Central memory CD8-positive, alpha-beta T cell (primary cell): ENCODE measurements at regions not wholly inside any gene's neighbourhood (a gene's known extent, or its start where the extent isn't known, plus 50 kb on each side); places are given as distances from the start of the nearest gene placed in this dataset.

Experiments
- ATAC-seq: fragments of 150-1000 bp; cut with Tn5 transposase; replicated peaks from 2 replicates; pipeline ENCODE4 v1.10.0; 2022; ENCODE audit warnings: mild to moderate bottlenecking, moderate FRiP score, moderate number of reproducible peaks; ENCODE audit not compliant: poor library complexity, severe bottlenecking; ENCODE audit errors: extremely low read depth
- DNase-seq, 2 donors: peaks; one replicate each; pipeline ENCODE4 v3.0.0; 2021; ENCODE audit warnings: low spot score in 2 of 2
- H3K27ac Mint-ChIP-seq: one replicate; pipeline ENCODE4 v1.8.0; 2022; ENCODE audit warnings: low read depth, mild to moderate bottlenecking, moderate library complexity, mixed read lengths
- H3K27me3 Mint-ChIP-seq: one replicate; pipeline ENCODE4 v1.8.0; 2022; ENCODE audit warnings: mixed read lengths
- H3K36me3 Mint-ChIP-seq: one replicate; pipeline ENCODE4 v1.8.0; 2022; ENCODE audit warnings: mild to moderate bottlenecking, moderate library complexity, mixed read lengths; ENCODE audit not compliant: insufficient read depth
- H3K4me1 Mint-ChIP-seq: one replicate; pipeline ENCODE4 v1.8.0; 2022; ENCODE audit warnings: mixed read lengths
- H3K4me3 Mint-ChIP-seq: one replicate; pipeline ENCODE4 v1.8.0; 2022; ENCODE audit warnings: mild to moderate bottlenecking, moderate library complexity, mixed read lengths
- H3K9me3 Mint-ChIP-seq: one replicate; pipeline ENCODE4 v1.8.0; 2022; ENCODE audit warnings: mixed read lengths

GRCh38 chr16:9597967-9598730 lies 506.7 kb downstream of the HAPSTR1 start:
- no peaks in the 10 kb centered on the region for H3K27me3 Mint-ChIP-seq
- H3K36me3 Mint-ChIP-seq: no peaks in the 10 kb centered on the region

GRCh38 chr16:9598731-9599083 lies 507.3 kb downstream of the HAPSTR1 start:
- no peak for ATAC-seq
- Mint-ChIP-seq H3K4me1 (no peaks in the 10 kb centered on the region), H3K4me3 (no peak overlapping the region), H3K9me3 (peaks cover 4% of the 10 kb centered on the region), H3K36me3 (no peaks in the 10 kb centered on the region), H3K27me3 (no peaks in the 10 kb centered on the region), H3K27ac (no peak overlapping the region)
- DNase-seq: no peak

More at GRCh38 chr16:9597967-9598730, 506.7 kb downstream of the HAPSTR1 start:
- Mint-ChIP-seq H3K4me1 (no peaks in the 10 kb centered on the region), H3K27ac (no peak overlapping the region), H3K4me3 (no peak overlapping the region), H3K9me3 (peaks cover 4% of the 10 kb centered on the region)
- ATAC-seq (no peak), DNase-seq (no peak)

GRCh38 chr16:9599415-9600120 lies 508.1 kb downstream of the HAPSTR1 start:
- Mint-ChIP-seq H3K9me3 (peaks cover 4% of the 10 kb centered on the region), H3K4me1 (no peaks in the 10 kb centered on the region), H3K4me3 (no peak overlapping the region), H3K27me3 (no peaks in the 10 kb centered on the region), H3K27ac (no peak overlapping the region), H3K36me3 (no peaks in the 10 kb centered on the region)
- no peak for ATAC-seq
- no peak for DNase-seq

GRCh38 chr16:9602189-9602588 lies 510.7 kb downstream of the HAPSTR1 start:
- H3K4me3 Mint-ChIP-seq: no peak overlapping the region
- H3K27ac Mint-ChIP-seq: no peak overlapping the region
- H3K27me3 Mint-ChIP-seq: no peaks in the 10 kb centered on the region
- no peaks in the 10 kb centered on the region for H3K4me1 Mint-ChIP-seq
- no peaks in the 10 kb centered on the region for H3K9me3 Mint-ChIP-seq
- no peaks in the 10 kb centered on the region for H3K36me3 Mint-ChIP-seq
- no peak for DNase-seq
- no peak for ATAC-seq

GRCh38 chr16:9603316-9603715 lies 511.9 kb downstream of the HAPSTR1 start:
- H3K36me3 Mint-ChIP-seq: no peaks in the 10 kb centered on the region
- H3K4me1 Mint-ChIP-seq: no peaks in the 10 kb centered on the region
- H3K9me3 Mint-ChIP-seq: peaks cover 5% of the 10 kb centered on the region
- H3K27me3 Mint-ChIP-seq: no peaks in the 10 kb centered on the region
- H3K4me3 Mint-ChIP-seq: no peak overlapping the region
- DNase-seq (no peak), ATAC-seq (no peak)
- no peak overlapping the region for H3K27ac Mint-ChIP-seq

GRCh38 chr16:9607515-9608230 lies 516.2 kb downstream of the HAPSTR1 start:
- no peak overlapping the region for H3K4me3 Mint-ChIP-seq
- peaks cover 5% of the 10 kb centered on the region for H3K9me3 Mint-ChIP-seq
- no peak overlapping the region for H3K27ac Mint-ChIP-seq
- H3K4me1 Mint-ChIP-seq: no peaks in the 10 kb centered on the region
- H3K36me3 Mint-ChIP-seq: no peaks in the 10 kb centered on the region
- no peaks in the 10 kb centered on the region for H3K27me3 Mint-ChIP-seq
- no peak for ATAC-seq
- no peak for DNase-seq

GRCh38 chr16:9610727-9611126 lies 519.3 kb downstream of the HAPSTR1 start:
- H3K27ac Mint-ChIP-seq: no peak overlapping the region
- H3K9me3 Mint-ChIP-seq: peaks cover 5% of the 10 kb centered on the region
- DNase-seq (no peak), ATAC-seq (no peak)
- H3K36me3 Mint-ChIP-seq: no peaks in the 10 kb centered on the region
- no peak overlapping the region for H3K4me3 Mint-ChIP-seq
- no peaks in the 10 kb centered on the region for H3K4me1 Mint-ChIP-seq
- H3K27me3 Mint-ChIP-seq: no peaks in the 10 kb centered on the region

- no peak for ATAC-seq
- Mint-ChIP-seq H3K36me3 (no peaks in the 10 kb centered on the region), H3K4me3 (no peak overlapping the region), H3K27me3 (no peaks in the 10 kb centered on the region), H3K4me1 (no peaks in the 10 kb centered on the region), H3K27ac (no peak overlapping the region), H3K9me3 (peaks cover 13% of the 10 kb centered on the region)
- DNase-seq: no peak
These were observed 520.8 kb downstream of the HAPSTR1 start for GRCh38 chr16:9612267-9612666.

GRCh38 chr16:9614389-9614788 lies 522.9 kb downstream of the HAPSTR1 start:
- ATAC-seq (no peak), DNase-seq (no peak)
- peaks cover 17% of the 10 kb centered on the region for H3K9me3 Mint-ChIP-seq
- H3K4me1 Mint-ChIP-seq: no peaks in the 10 kb centered on the region
- H3K27ac Mint-ChIP-seq: no peak overlapping the region
- no peak overlapping the region for H3K4me3 Mint-ChIP-seq
- H3K27me3 Mint-ChIP-seq: no peaks in the 10 kb centered on the region
- H3K36me3 Mint-ChIP-seq: no peaks in the 10 kb centered on the region

- H3K36me3 Mint-ChIP-seq: no peaks in the 10 kb centered on the region
- no peak for ATAC-seq
These were observed 530.8 kb downstream of the HAPSTR1 start for GRCh38 chr16:9622268-9622667.

GRCh38 chr16:9625122-9625521 lies 533.7 kb downstream of the HAPSTR1 start:
- DNase-seq (no peak), ATAC-seq (no peak)
- Mint-ChIP-seq H3K27me3 (no peaks in the 10 kb centered on the region), H3K27ac (no peak overlapping the region), H3K4me3 (no peak overlapping the region), H3K9me3 (no peaks in the 10 kb centered on the region), H3K36me3 (peaks cover 1% of the 10 kb centered on the region), H3K4me1 (no peaks in the 10 kb centered on the region)

More at GRCh38 chr16:9622268-9622667, 530.8 kb downstream of the HAPSTR1 start:
- Mint-ChIP-seq H3K4me3 (no peak overlapping the region), H3K4me1 (no peaks in the 10 kb centered on the region), H3K9me3 (peaks cover 11% of the 10 kb centered on the region), H3K27ac (no peak overlapping the region), H3K27me3 (no peaks in the 10 kb centered on the region)
- no peak for DNase-seq

GRCh38 chr16:9627427-9627826 lies 536.0 kb downstream of the HAPSTR1 start:
- Mint-ChIP-seq H3K27me3 (no peaks in the 10 kb centered on the region), H3K4me3 (no peak overlapping the region), H3K4me1 (no peaks in the 10 kb centered on the region), H3K27ac (no peak overlapping the region), H3K36me3 (peaks cover 1% of the 10 kb centered on the region), H3K9me3 (peaks cover 12% of the 10 kb centered on the region)
- DNase-seq: no peak
- ATAC-seq: no peak

- DNase-seq (no peak), ATAC-seq (no peak)
- Mint-ChIP-seq H3K27me3 (no peaks in the 10 kb centered on the region), H3K36me3 (peaks cover 1% of the 10 kb centered on the region), H3K27ac (no peak overlapping the region), H3K4me1 (no peaks in the 10 kb centered on the region), H3K9me3 (peaks cover 12% of the 10 kb centered on the region), H3K4me3 (no peak overlapping the region)
These were observed 538.7 kb downstream of the HAPSTR1 start for GRCh38 chr16:9630119-9630518.
